ENCODE measurements at regions not wholly inside any gene's neighbourhood (a gene's known extent, or its start where the extent isn't known, plus 50 kb on each side); places are given as distances from the start of the nearest gene placed in this dataset.

GRCh38 chr17:52756746-52757145, 598.2 kb upstream of the CA10 start:
- TF ChIP-seq REST (IDR thresholded peaks at IDR 0.05; ENCODE audit: low read depth) (no peak), CREB1 (IDR thresholded peaks at IDR 0.05; ENCODE audit: low read depth) (no peak)

Measured in Ishikawa (cell line).